ENCODE measurements at regions not wholly inside any gene's neighbourhood (a gene's known extent, or its start where the extent isn't known, plus 50 kb on each side); places are given as distances from the start of the nearest gene placed in this dataset.

- no peak for TF ChIP-seq CEBPB (IDR thresholded peaks at IDR 0.05)
- no peak for TF ChIP-seq RAD21 (IDR thresholded peaks at IDR 0.05; ENCODE audit: low read depth)
- no peak for TF ChIP-seq NFIC (IDR thresholded peaks at IDR 0.05)
- no peak for TF ChIP-seq TEAD4 (IDR thresholded peaks at IDR 0.05)
- no peak for TF ChIP-seq REST (IDR thresholded peaks at IDR 0.05; ENCODE audit: low read depth)
- TF ChIP-seq YY1 (IDR thresholded peaks at IDR 0.05; ENCODE audit: low read depth): no peak
- no peak for TF ChIP-seq FOXM1 (IDR thresholded peaks at IDR 0.05; ENCODE audit: borderline replicate concordance, low read depth)
Measured at GRCh38 chr3:3902161-3902560, 102.9 kb downstream of the LRRN1 start.

GRCh38 chr3:3906171-3906570, 106.9 kb downstream of the LRRN1 start:
- no peak for TF ChIP-seq YY1 (IDR thresholded peaks at IDR 0.05; ENCODE audit: low read depth)
- no peak for TF ChIP-seq RAD21 (IDR thresholded peaks at IDR 0.05; ENCODE audit: low read depth)
- TF ChIP-seq TCF12 (IDR thresholded peaks at IDR 0.05; ENCODE audit: low read depth): no peak
- no peak for TF ChIP-seq REST (IDR thresholded peaks at IDR 0.05; ENCODE audit: low read depth)
- TF ChIP-seq CREB1 (IDR thresholded peaks at IDR 0.05; ENCODE audit: low read depth): no peak
- TF ChIP-seq TEAD4 (IDR thresholded peaks at IDR 0.05): no peak
- no peak for TF ChIP-seq CEBPB (IDR thresholded peaks at IDR 0.05)
- TF ChIP-seq TAF1 (IDR thresholded peaks at IDR 0.05; ENCODE audit: low read depth): no peak

- TF ChIP-seq CREB1 (IDR thresholded peaks at IDR 0.05; ENCODE audit: low read depth) (no peak), EP300 (IDR thresholded peaks at IDR 0.05; ENCODE audit: borderline replicate concordance) (no peak), TAF1 (IDR thresholded peaks at IDR 0.05; ENCODE audit: low read depth) (no peak), CEBPB (IDR thresholded peaks at IDR 0.05) (no peak), TEAD4 (IDR thresholded peaks at IDR 0.05) (no peak)
Measured at GRCh38 chr3:3907023-3907422, 107.8 kb downstream of the LRRN1 start.

GRCh38 chr3:3918763-3919162, 119.5 kb downstream of the LRRN1 start:
- TF ChIP-seq FOXM1 (IDR thresholded peaks at IDR 0.05; ENCODE audit: borderline replicate concordance, low read depth) (no peak), ZBTB7A (IDR thresholded peaks at IDR 0.05; ENCODE audit: low read depth) (no peak), USF1 (IDR thresholded peaks at IDR 0.05) (no peak), EP300 (IDR thresholded peaks at IDR 0.05; ENCODE audit: borderline replicate concordance) (no peak)

GRCh38 chr3:3919316-3919715, 120.1 kb downstream of the LRRN1 start:
- TF ChIP-seq TCF12 (IDR thresholded peaks at IDR 0.05; ENCODE audit: low read depth): no peak
- TF ChIP-seq NFIC (IDR thresholded peaks at IDR 0.05): no peak
- TF ChIP-seq TAF1 (IDR thresholded peaks at IDR 0.05; ENCODE audit: low read depth): no peak
- TF ChIP-seq TEAD4 (IDR thresholded peaks at IDR 0.05): no peak
- TF ChIP-seq USF1 (IDR thresholded peaks at IDR 0.05): no peak
- no peak for TF ChIP-seq FOXM1 (IDR thresholded peaks at IDR 0.05; ENCODE audit: borderline replicate concordance, low read depth)
- no peak for TF ChIP-seq RAD21 (IDR thresholded peaks at IDR 0.05; ENCODE audit: low read depth)
- TF ChIP-seq ZBTB7A (IDR thresholded peaks at IDR 0.05; ENCODE audit: low read depth): no peak
- no peak for TF ChIP-seq EP300 (IDR thresholded peaks at IDR 0.05; ENCODE audit: borderline replicate concordance)
- TF ChIP-seq REST (IDR thresholded peaks at IDR 0.05; ENCODE audit: low read depth): no peak
- TF ChIP-seq MAX (IDR thresholded peaks at IDR 0.05): no peak
- no peak for TF ChIP-seq YY1 (IDR thresholded peaks at IDR 0.05; ENCODE audit: low read depth)
- TF ChIP-seq EGR1 (IDR thresholded peaks at IDR 0.05): no peak
- no peak for TF ChIP-seq CREB1 (IDR thresholded peaks at IDR 0.05; ENCODE audit: low read depth)
- no peak for TF ChIP-seq CEBPB (IDR thresholded peaks at IDR 0.05)
